Kidney tubule cell (primary cell): ENCODE measurements at regions not wholly inside any gene's neighbourhood (a gene's known extent, or its start where the extent isn't known, plus 50 kb on each side); places are given as distances from the start of the nearest gene placed in this dataset.
A peak's percentile ranks its signal among the peaks of the same experiment; 100 is the strongest.
"Not testable (repeated sequence)": the region's sequence is repeated elsewhere in the genome, so short reads cannot be mapped to it uniquely, and the experiment has no call there.

ENCODE experiments used
- DNase-seq: peaks from one replicate; pipeline ENCODE4 v3.0.0-alpha.2; 2018; ENCODE audit warnings: low spot score

GRCh38 chr17:31798205-31798724, 60.8 kb downstream of the COPRS start:
- DNase-seq = no peak

- DNase-seq = not testable (repeated sequence)
Observed at GRCh38 chr17:31795941-31796340, 63.1 kb downstream of the COPRS start.

- no peak for DNase-seq
Observed at GRCh38 chr17:31794111-31794510, 64.9 kb downstream of the COPRS start.

- DNase-seq = not testable (repeated sequence)
Observed at GRCh38 chr17:31793634-31794033, 65.4 kb downstream of the COPRS start.

GRCh38 chr17:31792007-31792585, 66.9 kb downstream of the COPRS start:
- DNase-seq = no peak

GRCh38 chr17:31789707-31790505, 69.1 kb downstream of the COPRS start:
- DNase-seq = no peak

- no peak for DNase-seq
Observed at GRCh38 chr17:31788956-31789355, 70.1 kb downstream of the COPRS start.

GRCh38 chr17:31788571-31788946, 70.5 kb downstream of the COPRS start:
- DNase-seq = no peak

- DNase-seq = peak; percentile 82
Observed at GRCh38 chr17:31787857-31788570, 71.0 kb downstream of the COPRS start.

GRCh38 chr17:31786796-31787481, 72.1 kb downstream of the COPRS start:
- DNase-seq = no peak

- no peak for DNase-seq
Observed at GRCh38 chr17:31780483-31780882, 78.6 kb downstream of the COPRS start.

GRCh38 chr17:31778523-31778922, 80.5 kb downstream of the COPRS start:
- peak; percentile 76 for DNase-seq

- not testable (repeated sequence) for DNase-seq
Observed at GRCh38 chr17:31771328-31771727, 87.7 kb downstream of the COPRS start.

GRCh38 chr17:31770501-31770900, 88.5 kb downstream of the COPRS start:
- DNase-seq = not testable (repeated sequence)

GRCh38 chr17:31761836-31762510, 97.1 kb downstream of the COPRS start:
- DNase-seq = not testable (repeated sequence)

- DNase-seq = no peak
Observed at GRCh38 chr17:31758646-31759045, 100.4 kb downstream of the COPRS start.

GRCh38 chr17:31757097-31757496, 101.9 kb downstream of the COPRS start:
- no peak for DNase-seq

GRCh38 chr17:31754239-31754945, 104.7 kb downstream of the COPRS start:
- peak; percentile 90 for DNase-seq

GRCh38 chr17:31753011-31753410, 106.0 kb downstream of the COPRS start:
- DNase-seq = no peak

GRCh38 chr17:31752584-31752983, 106.5 kb downstream of the COPRS start:
- DNase-seq = no peak

GRCh38 chr17:31750578-31750977, 108.5 kb downstream of the COPRS start:
- DNase-seq = no peak
